HG03571 (cell line): ENCODE measurements at regions not wholly inside any gene's neighbourhood (a gene's known extent, or its start where the extent isn't known, plus 50 kb on each side); places are given as distances from the start of the nearest gene placed in this dataset.
"Not testable (repeated sequence)": the region's sequence is repeated elsewhere in the genome, so short reads cannot be mapped to it uniquely, and the experiment has no call there.

Source experiments
- ATAC-seq: cut with Tn5 transposase; IDR thresholded peaks from one replicate; pipeline ENCODE4 v1.9.1; 2021; ENCODE audit not compliant: unreplicated experiment

DNA sequence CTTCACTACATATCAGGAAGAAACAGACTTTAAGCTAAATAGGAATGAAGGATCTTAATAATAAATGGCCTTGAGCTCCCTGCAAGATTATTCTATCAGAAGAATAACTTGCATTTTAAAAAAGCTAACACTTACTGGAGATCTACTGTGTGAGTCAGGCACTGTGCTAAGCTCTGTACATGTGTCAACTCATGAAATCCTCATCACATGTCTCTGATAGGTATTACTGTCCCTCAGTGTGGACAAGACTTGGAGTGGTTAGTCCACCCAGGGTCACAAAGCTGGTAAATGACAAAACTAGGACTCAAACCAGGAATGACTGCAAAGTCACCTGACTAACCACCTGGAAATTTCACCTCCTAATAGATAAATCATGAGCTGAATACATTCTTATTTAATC lies 57.1 kb upstream of the KCTD7 start:
- ATAC-seq = no peak

- not testable (repeated sequence) for ATAC-seq
These were observed 54.7 kb upstream of the KCTD7 start for GRCh38 chr7:66573782-66574495.

DNA sequence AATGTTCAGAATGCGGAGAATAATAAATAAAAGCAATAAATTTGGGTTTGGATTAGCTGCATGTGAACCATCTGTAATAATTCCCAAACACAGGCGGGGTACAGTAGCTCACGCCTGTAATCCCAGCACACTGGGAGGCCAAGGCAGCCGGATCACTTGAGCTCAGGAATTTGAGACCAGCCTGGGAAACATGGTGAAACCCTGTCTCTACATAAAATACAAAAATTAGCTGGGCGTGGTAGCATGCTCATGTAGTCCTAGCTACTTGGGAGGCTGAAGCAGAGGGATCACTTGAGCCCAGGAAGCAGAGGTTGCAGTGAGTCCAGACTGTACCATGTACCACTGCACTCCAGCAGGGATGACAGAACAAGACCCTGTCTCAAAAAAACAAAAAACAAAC lies 53.9 kb upstream of the KCTD7 start:
- not testable (repeated sequence) for ATAC-seq

DNA sequence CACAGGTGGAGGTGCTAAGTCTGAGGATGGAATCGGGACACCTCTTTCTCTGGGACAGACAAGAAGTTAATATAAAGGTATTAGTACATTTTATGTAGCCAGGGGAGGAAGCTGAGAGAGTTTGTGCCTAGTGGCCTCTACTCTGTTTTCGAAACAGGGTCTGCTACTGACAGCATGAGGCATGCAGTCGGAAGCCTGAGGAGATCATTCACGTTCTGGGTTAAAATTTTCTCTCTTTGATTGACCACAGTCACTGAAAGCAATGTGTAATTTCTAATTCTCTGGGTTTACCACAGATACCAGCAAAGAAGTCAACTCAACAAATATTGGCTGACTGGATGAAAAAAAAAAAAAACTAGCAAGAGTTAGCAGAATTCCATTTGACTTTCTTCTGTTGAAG lies 53.3 kb upstream of the KCTD7 start:
- ATAC-seq = no peak

GRCh38 chr7:66576646-66577045 lies 52.0 kb upstream of the KCTD7 start:
- no peak for ATAC-seq
